GM21723 (cell line): ENCODE measurements at regions not wholly inside any gene's neighbourhood (a gene's known extent, or its start where the extent isn't known, plus 50 kb on each side); places are given as distances from the start of the nearest gene placed in this dataset.
"Not testable (repeated sequence)": the region's sequence is repeated elsewhere in the genome, so short reads cannot be mapped to it uniquely, and the experiment has no call there.

ENCODE experiments used
- ATAC-seq: cut with Tn5 transposase; IDR thresholded peaks from one replicate; pipeline ENCODE4 v1.9.1; 2021; ENCODE audit warnings: mild to moderate bottlenecking, moderate library complexity; ENCODE audit not compliant: unreplicated experiment

DNA sequence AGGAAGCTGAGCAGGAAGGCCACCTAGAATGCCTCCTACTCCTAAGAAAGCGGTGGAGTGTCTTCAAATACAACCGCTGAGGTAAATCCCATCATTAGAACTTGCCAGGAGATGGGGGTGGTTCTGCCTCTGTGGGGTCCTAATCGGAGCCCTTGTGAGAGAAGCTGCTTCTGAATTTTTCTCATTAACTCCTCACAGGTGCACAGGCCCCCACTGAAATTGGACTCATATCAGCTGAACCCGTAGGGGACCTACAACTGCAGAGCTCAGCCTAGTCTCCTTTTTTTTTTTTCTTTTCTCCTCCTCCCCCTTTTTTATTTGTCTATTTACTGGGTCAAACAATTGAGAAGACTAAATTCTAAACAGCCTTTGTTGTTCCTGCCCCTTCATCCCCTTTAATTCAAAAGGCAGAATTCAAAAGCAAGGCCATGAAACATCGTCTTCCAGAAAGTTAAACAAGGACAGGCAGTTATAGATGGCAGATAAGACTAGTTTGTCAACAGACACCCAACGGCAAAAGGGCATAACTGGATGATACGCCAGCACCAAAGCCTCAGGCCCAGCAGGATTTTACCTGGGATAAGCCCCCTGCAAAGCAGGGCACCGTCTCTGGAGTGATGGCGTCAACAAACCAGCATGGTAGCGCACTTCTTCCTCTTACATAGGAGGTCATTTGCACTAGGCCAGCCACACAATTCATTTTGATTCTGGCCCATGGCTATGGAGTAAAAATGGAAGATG, 213.7 kb upstream of the HES1 start:
- no peak for ATAC-seq

DNA sequence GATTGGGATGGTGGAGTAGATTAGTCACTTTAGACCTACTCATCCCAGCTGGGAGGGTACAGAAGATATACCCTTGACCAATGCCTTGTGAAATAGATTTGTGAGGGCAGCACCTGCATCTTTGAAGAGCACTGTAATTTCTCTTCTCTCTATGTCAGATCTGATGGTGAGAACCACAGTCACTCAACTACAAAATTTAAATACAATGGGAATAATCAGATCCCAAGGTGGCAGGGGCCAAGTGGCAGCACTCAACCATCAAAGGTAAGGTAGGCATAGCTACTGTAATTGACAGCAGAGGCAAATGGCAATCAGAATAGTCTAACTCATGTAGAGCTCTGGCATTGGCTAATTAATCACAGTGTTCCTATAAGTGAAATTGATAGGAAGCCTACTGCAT, 212.0 kb upstream of the HES1 start:
- not testable (repeated sequence) for ATAC-seq

DNA sequence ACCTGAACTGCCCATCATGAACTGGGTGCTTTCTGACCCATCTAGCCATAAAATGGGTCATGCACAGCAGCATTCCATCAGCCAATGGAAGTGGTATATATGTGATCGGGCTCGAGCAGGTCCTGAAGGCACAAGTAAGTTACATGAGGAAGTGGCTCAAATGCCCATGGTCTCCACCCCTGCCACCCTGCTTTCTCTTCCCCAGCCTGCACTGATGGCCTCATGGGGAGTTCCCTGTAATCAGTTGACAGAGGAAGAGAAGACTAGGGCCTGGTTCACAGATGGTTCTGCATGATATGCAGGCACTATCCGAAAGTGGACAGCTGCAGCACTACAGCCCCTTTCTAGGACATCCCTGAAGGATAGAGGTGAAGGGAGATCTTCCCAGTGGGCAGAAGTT, 209.9 kb upstream of the HES1 start:
- not testable (repeated sequence) for ATAC-seq

DNA sequence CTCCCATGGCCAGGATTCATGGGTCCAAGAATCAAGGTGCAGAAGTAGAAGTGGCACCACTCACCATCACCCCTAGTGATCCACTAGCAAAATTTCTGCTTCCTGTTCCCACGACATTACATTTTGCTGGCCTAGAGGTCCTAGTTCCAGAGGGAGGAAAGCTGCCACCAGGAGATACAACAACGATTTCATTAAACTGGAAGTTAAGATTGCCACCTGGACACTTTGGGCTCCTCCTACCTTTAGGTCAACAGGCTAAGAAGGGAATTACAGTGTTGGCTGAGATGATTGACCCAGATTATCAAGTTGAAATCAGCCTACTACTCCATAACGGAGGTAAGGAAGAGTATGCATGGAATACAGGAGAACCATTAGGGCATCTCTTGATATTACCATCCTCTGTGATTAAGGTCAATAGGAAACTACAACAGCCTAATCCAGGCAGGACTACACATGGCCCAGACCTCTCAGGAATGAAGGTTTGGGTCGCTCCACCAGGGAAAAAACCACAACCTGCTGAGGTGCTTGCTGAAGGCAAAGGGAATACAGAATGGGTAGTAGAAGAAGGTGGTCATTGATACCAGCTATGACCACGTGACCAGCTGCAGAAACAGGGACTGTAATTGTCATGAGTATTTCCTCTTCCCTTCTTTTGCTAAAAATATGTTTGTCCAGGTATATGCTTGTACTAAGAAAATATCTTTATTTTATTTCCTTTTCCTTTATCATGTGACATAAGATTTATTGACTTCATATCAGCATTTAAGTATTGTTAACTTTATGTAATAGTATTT, 208.3 kb upstream of the HES1 start:
- not testable (repeated sequence) for ATAC-seq

DNA sequence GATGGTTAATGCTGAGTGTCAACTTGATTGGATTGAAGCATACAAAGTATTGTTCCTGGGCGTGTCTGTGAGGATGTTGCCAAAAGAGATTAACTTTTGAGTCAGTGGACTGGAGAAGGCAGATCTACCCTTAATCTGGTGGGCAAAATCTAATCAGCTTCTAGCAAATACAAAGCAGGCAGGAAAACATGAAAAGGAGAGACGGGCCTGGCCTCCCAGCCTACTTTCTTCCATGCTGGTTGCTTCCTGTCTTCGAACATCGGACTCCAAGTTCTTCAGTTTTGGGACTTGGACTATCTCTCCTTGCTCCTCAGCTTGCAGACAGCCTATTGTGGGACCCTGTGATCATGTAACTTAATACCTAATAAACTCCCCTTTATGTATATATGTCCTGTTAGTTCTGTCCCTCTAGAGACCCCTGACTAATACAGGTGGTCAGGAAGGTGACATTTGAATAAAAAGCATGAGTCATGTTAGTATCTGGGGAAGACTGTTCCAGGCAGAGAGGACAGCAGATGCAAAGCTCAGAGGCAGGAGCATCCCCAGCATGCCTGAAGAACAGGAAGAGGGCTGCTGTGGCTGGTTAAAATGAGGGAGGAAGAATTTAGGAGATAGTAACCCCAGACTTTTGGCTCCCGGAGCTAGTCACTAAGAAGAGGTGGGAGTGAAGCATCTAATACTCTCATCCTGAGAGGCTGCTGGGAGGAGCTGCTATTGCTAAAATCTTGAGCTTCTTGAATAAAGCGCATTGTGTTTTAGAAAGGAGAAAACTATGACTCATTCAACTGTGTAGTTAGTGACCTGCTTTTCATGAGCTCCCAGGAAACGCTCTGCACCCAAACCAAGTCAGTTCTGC, 207.4 kb upstream of the HES1 start:
- ATAC-seq = no peak

DNA sequence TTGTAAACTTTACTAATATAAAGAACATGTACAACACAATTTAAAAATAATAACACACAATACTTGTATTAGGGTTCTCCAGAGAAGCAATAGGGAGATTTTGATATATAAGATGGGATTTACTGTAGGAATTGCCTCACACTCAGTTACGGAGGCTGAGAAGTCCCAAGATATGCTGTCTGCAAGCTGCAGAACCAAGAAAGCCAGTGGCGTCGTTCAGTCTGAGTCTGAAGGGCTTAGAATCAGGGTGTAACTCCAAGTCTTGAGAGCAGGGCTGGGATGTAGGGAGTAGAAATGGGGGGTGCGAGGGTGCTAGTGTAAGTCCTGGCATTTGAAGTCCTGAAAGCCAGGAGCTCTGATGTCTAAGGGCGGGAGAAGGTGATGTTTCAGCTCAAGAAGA, 206.6 kb upstream of the HES1 start:
- no peak for ATAC-seq

DNA sequence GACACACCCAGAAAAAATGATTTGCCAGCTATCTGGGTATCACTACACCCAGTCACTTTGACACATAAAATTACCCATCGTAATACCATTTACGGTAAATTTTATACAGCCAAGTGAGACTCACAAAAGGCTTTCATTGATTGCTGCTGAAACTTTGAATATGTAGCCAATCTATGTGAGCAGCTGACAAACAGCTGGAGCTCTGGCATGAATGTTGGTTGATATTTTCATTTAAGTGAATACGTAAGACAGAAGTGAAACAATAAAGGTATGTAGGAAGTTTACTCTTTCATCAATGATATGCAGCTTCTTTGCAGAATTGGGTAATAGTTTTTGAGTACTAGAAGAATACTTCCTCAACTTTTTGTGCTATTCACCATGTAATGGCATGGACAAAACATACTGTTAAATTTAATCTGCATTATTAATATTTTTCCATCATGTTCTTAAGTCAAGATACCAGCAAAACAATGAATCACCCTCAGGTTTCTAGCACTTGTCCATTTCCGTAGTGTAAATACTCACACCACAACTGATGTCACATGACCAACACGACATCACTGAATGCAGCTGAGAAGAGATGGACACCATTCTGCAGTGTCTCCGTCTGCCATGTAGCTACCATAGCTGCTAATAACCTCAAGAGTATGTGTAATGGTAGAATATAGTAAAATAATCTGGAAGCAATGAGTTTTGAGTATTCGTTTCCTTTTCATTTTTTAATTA, 205.9 kb upstream of the HES1 start:
- ATAC-seq = no peak

DNA sequence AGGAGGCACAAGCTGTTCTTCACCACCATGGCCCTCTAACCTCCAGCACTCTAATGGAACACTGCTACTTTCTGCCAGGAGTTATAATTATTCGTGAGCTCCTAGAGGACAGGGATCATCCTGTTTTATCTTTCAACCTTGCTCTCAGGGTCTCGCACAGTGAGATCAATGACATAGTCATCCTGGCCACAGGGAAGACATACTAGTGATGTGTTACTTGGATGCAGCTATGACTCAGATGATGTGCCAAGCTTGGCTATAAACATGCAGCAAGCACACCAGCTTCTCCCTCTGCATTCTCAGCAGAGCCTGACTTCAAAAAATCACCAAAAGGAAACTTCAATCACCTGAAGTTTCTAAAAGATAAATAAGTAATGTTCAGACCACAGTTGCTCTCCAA, 203.8 kb upstream of the HES1 start:
- no peak for ATAC-seq

DNA sequence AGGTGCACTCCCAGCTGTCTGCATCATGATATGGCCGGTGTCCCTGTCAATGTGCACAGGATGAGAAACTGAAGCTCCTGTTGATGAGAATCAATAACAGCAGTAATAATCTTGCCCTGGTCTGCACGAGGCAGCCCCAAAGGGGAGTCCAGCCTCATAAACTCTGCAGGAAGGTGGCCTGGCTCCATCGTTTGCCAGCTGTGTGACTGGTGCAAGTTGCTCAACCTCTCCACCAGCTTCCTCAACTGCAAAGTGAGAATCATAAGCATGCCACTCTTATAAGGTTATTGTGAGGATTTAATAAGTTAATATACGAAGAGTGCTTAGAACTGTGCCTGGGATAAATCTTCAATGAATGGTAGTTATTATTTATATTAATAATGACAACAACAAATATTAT, 203.4 kb upstream of the HES1 start:
- ATAC-seq = no peak

DNA sequence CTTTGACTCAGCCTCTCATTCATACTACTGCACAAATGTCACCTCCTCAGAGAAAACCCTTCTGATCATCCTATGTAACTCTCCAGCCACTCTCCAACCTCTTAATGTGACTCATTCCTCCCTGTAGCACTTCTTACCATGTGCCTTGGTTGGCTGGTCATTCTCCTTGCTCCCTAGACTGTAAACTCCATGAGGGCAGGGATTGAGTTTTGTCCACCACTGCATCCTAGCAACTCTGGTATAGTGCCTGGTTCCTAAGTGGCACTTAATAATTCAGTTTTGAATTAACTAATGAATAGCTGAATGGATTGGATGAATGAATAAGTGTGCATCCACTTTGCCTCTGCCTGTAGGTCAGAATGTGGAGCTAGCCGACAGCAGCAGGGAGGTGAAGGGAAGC, 202.5 kb upstream of the HES1 start:
- no peak for ATAC-seq

DNA sequence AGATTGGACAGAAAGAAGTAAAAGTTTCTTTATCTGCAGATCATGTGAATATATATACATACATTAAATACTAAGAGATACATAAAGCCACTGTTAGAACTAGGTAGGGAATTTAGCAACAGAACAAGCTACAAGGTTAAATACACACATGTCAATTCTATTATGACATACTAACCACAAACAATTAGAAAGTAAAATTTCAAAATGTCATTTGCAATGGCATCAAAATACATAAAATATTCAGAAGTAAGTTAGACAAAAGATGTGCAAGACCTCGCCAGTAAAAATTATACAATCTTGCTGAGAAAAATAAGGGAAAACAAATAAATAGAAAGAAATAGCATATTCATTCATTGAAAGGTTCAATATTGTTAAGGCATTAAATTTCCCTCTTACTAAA, 200.0 kb upstream of the HES1 start:
- no peak for ATAC-seq

DNA sequence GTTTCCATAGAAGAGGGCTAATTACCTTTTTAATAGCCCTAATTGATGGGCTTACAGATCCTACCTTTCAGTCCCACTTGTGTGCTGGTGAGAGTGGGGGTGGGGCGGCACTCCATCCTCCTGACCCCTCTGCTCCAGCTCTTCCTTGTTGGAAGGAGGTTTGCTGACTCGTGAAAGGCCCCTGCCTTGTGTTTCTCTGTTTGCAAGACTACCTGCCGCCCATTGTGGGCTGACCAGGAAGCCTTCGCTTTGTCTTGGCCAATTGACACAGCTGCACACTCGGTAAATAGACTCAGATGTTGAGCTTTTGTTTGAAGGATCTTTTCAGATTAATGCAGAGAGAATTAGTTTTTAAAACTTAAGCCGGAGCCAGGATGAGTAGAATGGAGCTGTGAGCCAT, 197.3 kb upstream of the HES1 start:
- ATAC-seq = no peak

DNA sequence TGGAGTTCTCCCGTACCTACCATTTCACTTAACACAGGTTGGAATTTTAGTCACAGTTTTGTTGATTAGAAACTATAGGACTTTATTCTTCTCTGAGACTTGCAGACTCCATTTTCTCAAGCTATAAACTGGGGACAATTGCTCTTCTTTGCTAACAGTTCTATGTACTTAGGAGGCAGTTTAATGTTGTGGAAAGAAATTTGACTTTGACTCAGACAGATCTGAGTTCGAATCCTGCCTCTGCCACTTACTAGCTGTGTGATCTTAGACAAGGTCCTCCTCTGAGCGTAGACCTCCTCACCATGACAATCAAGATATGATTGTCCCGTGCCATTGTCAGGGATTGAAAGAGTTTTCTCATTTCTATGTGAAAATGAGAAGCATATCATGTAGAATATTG, 196.4 kb upstream of the HES1 start:
- no peak for ATAC-seq

DNA sequence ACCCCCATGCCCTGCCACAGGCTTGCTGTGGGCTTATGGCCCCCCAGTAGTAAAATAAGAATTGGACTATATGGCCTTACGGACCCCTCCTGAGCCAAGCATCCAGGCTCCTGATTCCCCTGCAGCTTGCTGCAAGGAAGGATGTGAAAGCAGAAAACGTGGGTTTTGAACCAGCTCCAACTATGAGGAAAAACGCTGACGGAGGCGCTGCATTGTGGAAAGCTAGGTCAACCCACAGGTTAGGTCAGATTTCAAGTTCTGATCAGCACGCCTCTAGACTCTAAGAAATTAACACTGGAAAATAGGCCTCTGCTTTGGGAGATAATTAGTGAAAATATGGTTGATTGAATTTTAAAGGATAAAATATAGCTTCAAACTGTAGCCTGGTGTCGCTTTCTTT, 195.4 kb upstream of the HES1 start:
- ATAC-seq = no peak

DNA sequence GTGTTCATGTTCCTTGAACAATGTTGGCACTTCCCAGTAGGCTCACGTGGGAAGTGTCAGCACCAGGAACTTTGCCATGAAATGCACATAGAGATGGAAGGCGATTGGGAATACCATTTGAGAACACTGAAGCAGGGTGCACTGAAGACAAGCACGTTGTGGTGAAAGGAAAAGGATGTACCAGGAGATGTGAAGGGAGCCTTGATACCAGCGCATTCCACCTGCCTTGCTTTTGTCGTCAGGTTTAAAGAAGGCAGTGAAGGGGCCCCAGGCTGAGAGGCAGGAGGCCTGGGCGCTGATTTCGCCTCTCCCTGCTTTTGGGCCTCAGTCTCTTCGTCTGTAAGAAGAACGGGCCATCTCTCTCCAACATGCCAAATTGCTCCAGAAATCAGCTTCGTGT, 194.5 kb upstream of the HES1 start:
- no peak for ATAC-seq

DNA sequence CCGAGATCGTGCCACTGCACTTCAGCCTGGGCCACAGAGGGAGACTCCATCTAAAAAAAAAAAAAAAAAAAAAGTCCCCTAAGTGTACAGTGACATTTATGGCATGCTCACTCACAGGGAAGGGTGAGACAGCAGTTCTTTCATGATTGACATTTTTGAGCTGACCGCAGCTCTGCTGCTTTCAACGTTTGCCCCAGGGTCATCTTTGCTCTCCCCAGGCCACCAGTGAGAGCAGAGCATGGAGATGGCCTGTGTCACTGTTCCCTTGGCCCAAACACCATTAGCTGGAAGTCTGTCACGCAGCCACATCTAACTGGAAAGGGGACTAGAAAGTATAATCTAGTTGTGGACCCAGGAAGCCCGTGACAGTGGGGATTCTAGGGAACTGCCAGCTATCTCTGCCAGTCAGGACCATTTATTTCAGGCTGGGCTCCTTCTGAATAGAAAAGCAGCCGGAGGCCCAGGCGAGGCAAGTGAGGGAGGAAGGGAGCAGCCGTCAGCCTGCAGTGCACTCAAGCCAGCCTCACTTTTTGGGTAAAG, 193.4 kb upstream of the HES1 start:
- ATAC-seq = no peak

DNA sequence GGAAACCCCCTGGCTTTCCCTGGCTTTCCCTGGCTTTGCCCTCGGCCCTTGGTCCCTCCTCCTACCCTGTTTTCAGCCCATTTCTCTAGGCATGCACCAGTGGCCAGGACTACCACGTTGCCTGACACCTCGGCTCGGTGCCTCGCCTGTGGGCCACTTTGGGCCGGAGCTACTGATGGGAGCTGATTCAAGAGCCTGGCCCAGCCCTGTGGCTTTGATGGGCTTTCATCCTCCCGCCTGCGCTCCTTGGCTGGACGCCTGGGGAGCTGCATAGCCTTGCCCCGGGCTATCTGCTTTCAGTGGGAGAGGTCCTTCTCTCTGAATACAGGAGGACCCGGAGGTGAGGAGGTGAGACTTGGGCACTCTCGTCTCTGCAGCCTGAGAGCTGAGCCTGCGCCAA, 192.7 kb upstream of the HES1 start:
- ATAC-seq = no peak

DNA sequence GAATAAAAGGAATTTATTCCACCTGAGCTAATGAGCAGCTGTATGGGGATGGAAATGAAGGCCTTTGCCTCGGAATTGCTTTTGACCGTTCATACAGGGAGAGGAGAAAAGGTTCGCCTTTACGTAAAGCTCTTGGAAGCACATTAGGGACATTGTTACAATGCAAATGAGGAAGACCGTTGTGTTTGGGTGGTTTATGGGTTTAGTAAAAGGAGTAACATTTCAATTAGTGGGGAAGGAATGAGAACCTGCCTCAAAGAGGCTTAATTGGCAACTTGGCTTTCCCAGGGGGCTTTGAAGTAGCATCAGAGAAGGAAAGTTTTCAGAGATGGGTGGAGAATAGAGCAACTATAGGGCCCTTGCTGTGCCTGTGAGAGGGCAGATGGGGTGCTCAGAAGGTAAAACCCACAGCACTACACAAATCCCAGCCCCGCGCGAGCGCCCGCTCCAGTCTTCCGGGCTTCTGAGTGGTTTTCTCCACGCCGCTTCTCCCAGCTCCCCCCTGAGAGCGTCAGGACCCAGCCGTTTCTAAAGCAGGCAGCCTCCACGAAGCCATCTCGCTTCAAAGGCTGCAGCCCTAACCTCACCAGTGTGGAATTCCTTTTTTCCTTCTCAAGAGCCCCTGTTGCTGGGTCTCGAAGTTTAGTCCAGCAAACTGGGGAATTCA, 192.0 kb upstream of the HES1 start:
- ATAC-seq = no peak

DNA sequence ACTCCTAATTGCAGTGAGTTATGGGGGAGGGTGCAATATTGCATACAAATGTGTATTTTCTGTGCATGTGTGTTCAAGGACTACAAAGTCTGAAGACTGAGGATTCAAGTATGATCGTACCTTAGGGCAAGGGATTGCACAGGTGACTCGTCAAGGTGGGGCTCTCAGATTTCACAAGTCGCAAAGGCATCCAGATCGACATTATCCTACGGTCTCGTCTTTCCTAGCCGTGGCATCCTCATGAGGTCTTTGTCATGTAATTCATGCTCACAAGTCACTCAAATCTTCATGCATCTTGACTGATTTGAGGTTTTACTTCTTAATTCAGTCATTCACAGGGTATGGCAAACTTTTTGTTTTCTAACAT, 191.4 kb upstream of the HES1 start:
- no peak for ATAC-seq

DNA sequence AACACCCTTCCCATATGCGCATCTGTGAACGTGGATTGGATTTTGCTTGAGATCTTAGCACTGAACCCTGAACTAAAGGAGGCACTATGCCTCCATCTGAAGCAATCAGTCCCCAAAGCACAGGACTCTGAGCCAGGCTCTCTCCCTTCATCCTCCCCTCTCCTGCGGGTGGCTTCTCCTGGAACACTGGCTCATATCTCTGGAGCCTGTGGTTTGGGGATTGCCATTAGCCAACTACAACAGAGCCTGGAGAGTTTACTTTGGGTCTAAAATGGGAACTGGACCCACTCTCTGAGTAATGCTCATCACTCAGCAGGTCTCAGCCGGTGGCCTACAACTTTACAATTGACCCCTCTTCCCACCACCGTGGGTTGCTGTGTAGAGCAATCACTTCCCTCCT, 190.8 kb upstream of the HES1 start:
- no peak for ATAC-seq
